Bronchial epithelial cell (primary cell): ENCODE measurements at regions not wholly inside any gene's neighbourhood (a gene's known extent, or its start where the extent isn't known, plus 50 kb on each side); places are given as distances from the start of the nearest gene placed in this dataset.
A peak's percentile ranks its signal among the peaks of the same experiment; 100 is the strongest.

Experiments used
- DNase-seq: peaks from one replicate; pipeline ENCODE4 v3.0.0-alpha.2; 2010; ENCODE audit warnings: low read depth
- FAIRE-seq: peaks from 2 replicates; lab custom pipeline; 2011; peaks lifted over from hg19 to GRCh38; lab: Jason Lieb, UNC
- H3K27me3 ChIP-seq: 2 replicates; pipeline ENCODE4 v1.5.1; 2011; ENCODE audit warnings: low read length; ENCODE audit not compliant: control insufficient read depth, insufficient read depth
- H3K36me3 ChIP-seq: 2 replicates; pipeline ENCODE4 v1.5.1; 2011; ENCODE audit warnings: low read length; ENCODE audit not compliant: control insufficient read depth, insufficient read depth
- H3K4me3 ChIP-seq: 2 replicates; pipeline ENCODE4 v1.5.1; 2011; ENCODE audit warnings: mild to moderate bottlenecking, low read depth, low read length, control low read depth
- TF ChIP-seq, protein P1 (sequence below): IDR thresholded peaks from 2 replicates; pipeline ENCODE4 v1.5.1; 2011; ENCODE audit warnings: mild to moderate bottlenecking, moderate library complexity, low read length, control low read depth, inconsistent platforms; ENCODE audit not compliant: insufficient read depth, severe bottlenecking

DNA sequence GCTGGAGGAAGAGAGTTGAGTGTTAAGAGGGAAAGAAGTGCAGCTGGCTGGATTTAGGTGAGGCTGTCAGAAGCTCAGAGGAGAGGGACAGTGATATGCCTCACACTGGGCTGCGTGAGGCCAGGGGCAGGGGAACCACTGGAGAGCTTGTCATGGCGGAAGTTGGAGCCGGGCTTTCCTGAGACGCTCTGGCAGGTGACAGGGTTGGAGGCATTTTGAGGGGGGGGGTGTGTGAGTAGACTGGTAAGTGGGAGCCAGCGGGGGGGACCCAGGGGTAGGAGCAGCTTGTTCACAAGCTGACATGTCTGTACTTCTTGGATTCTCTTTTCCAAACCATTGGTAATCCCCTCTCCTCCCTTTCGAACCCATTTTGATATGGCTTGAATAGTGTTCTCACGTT lies 331.5 kb upstream of the RGMA start:
- no peaks in the 10 kb centered on the region for H3K36me3 ChIP-seq
- TF ChIP-seq, protein P1, sequence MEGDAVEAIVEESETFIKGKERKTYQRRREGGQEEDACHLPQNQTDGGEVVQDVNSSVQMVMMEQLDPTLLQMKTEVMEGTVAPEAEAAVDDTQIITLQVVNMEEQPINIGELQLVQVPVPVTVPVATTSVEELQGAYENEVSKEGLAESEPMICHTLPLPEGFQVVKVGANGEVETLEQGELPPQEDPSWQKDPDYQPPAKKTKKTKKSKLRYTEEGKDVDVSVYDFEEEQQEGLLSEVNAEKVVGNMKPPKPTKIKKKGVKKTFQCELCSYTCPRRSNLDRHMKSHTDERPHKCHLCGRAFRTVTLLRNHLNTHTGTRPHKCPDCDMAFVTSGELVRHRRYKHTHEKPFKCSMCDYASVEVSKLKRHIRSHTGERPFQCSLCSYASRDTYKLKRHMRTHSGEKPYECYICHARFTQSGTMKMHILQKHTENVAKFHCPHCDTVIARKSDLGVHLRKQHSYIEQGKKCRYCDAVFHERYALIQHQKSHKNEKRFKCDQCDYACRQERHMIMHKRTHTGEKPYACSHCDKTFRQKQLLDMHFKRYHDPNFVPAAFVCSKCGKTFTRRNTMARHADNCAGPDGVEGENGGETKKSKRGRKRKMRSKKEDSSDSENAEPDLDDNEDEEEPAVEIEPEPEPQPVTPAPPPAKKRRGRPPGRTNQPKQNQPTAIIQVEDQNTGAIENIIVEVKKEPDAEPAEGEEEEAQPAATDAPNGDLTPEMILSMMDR, result no peak
- DNase-seq (no peak), FAIRE-seq (no peak)
- H3K4me3 ChIP-seq, result no peak overlapping the region
- H3K27me3 ChIP-seq, result no peaks in the 10 kb centered on the region

DNA sequence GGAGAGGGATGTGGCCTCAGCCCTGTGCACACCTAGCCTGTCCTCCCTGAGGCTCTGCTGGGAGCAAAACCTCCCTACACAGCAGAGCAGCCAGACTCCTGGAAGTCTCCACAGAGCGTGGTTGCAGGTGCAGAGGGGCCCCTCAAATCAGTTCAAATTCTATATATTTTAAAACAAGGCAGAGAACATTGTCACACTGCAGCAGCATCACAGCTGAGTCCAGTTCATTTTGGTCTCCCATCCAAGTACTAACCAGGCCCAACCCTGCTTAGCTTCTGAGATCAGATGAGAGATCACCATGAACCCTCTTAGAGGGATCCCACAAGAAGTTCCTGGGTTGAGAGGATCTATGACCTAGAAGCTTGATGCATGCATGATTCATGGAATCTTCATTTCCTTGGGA lies 331.0 kb upstream of the RGMA start:
- Histone ChIP-seq H3K4me3 (no peak overlapping the region), H3K27me3 (no peaks in the 10 kb centered on the region), H3K36me3 (no peaks in the 10 kb centered on the region)
- no peak for FAIRE-seq
- TF ChIP-seq, protein P1, result no peak
- peak; percentile 32 for DNase-seq

DNA sequence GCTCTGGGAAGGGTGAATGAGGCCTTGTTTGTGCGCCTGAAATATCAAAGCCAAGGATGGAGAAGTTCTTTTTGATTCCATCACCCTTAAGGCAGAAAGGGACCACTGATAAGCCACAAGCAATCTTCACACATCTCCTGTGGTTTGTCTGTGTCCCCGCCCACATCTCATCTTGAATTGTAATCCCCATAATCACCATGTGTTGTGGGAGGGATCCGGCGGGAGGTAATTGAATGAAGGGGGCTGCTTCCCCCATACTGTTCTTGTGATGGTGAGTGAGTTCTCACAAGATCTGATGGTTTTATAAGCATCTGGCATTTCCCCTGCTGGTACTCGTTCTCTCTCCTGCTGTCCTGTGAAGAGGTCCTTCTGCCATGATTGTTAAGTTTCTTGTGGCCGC lies 329.6 kb upstream of the RGMA start:
- DNase-seq (no peak), FAIRE-seq (no peak)
- Histone ChIP-seq H3K36me3 (no peaks in the 10 kb centered on the region), H3K4me3 (no peak overlapping the region), H3K27me3 (no peaks in the 10 kb centered on the region)
- TF ChIP-seq, protein P1, result no peak

DNA sequence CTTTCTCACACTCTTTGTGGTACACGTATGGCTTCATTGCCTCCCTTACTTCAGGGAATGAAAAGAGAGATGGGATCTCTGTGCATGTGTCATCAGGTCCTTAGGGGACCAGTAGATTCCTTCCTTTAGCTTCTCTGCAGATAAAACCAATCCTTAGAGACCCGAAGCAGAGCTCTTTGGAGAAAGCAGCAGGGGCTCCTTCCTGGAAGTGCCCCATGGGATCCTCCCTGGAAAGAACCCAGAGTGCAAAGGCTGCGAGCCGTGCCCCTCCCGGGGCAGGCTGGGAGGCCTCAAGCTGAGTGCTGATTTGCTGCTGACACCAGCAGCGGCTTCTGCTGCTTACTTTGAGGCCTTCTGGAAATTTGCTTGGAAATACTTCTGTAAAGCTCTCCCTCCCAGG lies 328.6 kb upstream of the RGMA start:
- TF ChIP-seq, protein P1, result no peak
- Histone ChIP-seq H3K27me3 (no peaks in the 10 kb centered on the region), H3K4me3 (no peak overlapping the region), H3K36me3 (no peaks in the 10 kb centered on the region)
- no peak for DNase-seq
- no peak for FAIRE-seq

DNA sequence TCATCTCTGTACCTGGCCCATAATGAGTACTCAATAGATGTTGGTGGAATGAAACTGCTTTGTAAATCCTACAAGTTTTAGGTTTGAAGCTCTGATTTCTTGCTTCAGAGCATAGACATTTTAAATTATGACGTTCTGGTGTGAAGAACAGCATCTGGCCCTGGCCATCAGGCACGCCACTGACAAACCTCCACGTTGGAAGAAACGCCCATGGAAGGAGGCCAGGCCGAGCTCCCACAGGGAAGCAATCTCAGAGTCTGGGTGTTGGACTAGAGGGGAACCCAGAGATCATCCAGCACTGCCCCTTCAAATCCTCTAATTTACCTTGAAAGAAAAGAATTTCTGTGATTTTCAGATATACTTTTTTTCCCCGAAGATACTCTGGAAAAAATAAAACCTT lies 328.1 kb upstream of the RGMA start:
- DNase-seq (no peak), FAIRE-seq (no peak)
- Histone ChIP-seq H3K36me3 (no peaks in the 10 kb centered on the region), H3K4me3 (no peak overlapping the region), H3K27me3 (no peaks in the 10 kb centered on the region)
- TF ChIP-seq, protein P1, result no peak

DNA sequence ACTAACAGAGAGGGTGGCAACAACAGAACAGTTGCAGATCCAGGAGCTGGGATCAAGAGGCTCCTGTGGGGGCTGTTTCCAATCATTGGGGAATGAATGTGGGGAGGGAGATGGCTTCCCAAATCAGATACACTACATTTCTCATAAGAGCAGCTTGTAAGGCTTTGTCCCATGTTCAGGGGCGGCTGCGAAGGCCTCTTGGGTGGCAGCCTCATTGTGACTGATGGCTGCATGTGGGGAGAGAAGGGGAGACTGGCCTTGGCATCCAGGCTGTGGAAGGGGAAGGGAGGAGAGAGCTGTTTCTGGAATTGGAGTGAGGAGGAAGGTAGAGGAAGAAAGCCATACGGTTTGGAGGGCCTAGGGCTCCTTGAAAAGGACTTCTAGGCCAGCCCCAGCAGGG lies 326.6 kb upstream of the RGMA start:
- DNase-seq (no peak), FAIRE-seq (no peak)
- Histone ChIP-seq H3K36me3 (no peaks in the 10 kb centered on the region), H3K4me3 (no peak overlapping the region), H3K27me3 (no peaks in the 10 kb centered on the region)
- TF ChIP-seq, protein P1, result no peak
